Subcutaneous abdominal adipose tissue (tissue), 5 donors: ENCODE measurements at regions not wholly inside any gene's neighbourhood (a gene's known extent, or its start where the extent isn't known, plus 50 kb on each side); places are given as distances from the start of the nearest gene placed in this dataset.

Experiments used
- H3K27ac ChIP-seq: one replicate; pipeline ENCODE4 v1.7.0; 2013; ENCODE audit warnings: low read depth, mild to moderate bottlenecking, inconsistent platforms, low read length, moderate library complexity
- H3K27me3 ChIP-seq, 5 donors: one replicate each; pipeline ENCODE4 v1.7.0; 2013; ENCODE audit warnings: low read length in 5 of 5, inconsistent platforms in 1 of 5; ENCODE audit not compliant: control insufficient read depth in 5 of 5, insufficient read depth in 4 of 5
- H3K36me3 ChIP-seq, 5 donors: one replicate each; pipeline ENCODE4 v1.7.0; 2013; ENCODE audit warnings: low read length in 5 of 5; ENCODE audit not compliant: control insufficient read depth in 5 of 5, insufficient read depth in 5 of 5
- H3K4me1 ChIP-seq, 5 donors: one replicate each; pipeline ENCODE4 v1.7.0; 2013; ENCODE audit warnings: low read length in 5 of 5, mild to moderate bottlenecking in 3 of 5, moderate library complexity in 1 of 5; ENCODE audit not compliant: control insufficient read depth in 5 of 5, insufficient read depth in 5 of 5
- H3K4me3 ChIP-seq, 5 donors: one replicate each; pipeline ENCODE4 v1.7.0; 2013; ENCODE audit warnings: low read length in 5 of 5, low read depth in 1 of 5
- H3K9ac ChIP-seq, 5 donors: one replicate each; pipeline ENCODE4 v1.7.0; 2013; ENCODE audit warnings: low read length in 5 of 5, mild to moderate bottlenecking in 4 of 5, moderate library complexity in 3 of 5
- H3K9me3 ChIP-seq, 5 donors: one replicate each; pipeline ENCODE4 v1.7.0; 2013; ENCODE audit warnings: low read length in 5 of 5; ENCODE audit not compliant: control insufficient read depth in 5 of 5
- donor health status: healthy.
- donor health status: healthy.
- donor health status: healthy.
- donor health status: healthy.
- donor health status: healthy.

DNA sequence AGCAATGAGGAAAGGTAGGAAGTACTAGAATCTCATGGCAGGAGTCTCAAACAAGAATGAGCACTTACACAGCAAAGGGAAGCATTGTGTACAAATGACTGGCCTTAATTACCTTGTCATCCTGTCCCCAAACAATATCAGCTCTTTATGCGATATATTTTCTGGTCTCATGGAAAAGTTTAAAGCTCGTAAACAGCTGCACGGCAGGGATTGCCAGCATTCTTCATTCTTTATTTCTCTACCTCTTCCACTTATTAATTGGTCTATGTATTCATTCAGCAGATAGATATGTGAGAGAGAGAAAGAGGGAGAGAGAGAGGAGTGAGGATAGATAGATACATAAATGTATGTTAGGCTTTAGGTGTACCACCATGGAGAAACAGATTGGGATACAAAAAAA lies 155.8 kb upstream of the FAT4 start:
- H3K27me3 ChIP-seq, result no peaks in the 10 kb centered on the region
- H3K4me1 ChIP-seq, result no peaks in the 10 kb centered on the region
- no peak overlapping the region for H3K4me3 ChIP-seq
- H3K9ac ChIP-seq, result no peak overlapping the region
- H3K9me3 ChIP-seq, result no peaks in the 10 kb centered on the region
- H3K27ac ChIP-seq, result no peak overlapping the region
- H3K36me3 ChIP-seq, result no peaks in the 10 kb centered on the region

DNA sequence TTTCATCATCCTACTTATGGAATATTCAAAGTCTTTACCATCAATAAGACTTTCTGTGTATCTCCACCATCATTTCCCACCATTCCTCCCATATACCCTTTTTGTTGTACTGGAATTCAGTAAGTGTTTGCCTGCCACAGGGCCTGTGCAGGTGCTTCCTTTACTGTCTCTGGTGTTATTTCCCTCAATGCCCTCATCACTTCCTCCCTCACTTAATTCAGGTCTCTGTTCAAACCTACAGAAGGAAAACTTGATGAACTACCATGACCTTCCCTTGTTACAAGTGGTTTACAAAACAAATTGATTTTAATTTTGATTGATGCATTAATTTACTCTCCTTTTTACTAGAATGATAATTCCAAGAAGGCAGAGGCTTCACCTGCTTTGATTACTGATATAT lies 159.5 kb upstream of the FAT4 start:
- no peak overlapping the region for H3K4me3 ChIP-seq
- no peak overlapping the region for H3K9ac ChIP-seq

DNA sequence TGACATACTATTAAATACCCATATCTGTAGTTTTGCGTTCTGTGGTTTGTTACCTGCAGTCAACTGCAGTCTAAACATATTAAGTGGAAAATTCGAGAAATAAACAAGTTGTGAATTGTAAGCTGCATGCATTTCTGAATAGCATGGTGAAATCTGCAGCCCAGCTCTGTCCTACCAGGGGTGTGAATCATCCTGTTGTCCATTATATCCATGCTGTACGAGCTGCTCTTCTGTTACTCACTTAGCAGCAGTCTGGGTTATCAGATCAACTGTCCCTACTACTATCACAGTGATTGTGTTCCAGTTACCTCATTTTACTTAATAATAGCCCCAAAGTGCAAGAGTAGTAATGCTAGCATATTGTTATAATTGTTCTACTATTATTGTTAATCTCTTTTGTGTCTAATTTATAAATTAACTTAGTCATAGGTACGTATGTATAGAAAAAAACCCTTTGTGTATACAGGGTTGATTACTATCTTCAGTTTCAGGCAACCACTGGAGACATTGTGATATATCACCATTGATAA lies 173.7 kb upstream of the FAT4 start:
- H3K36me3 ChIP-seq, result no peaks in the 10 kb centered on the region
- H3K4me3 ChIP-seq, result no peak overlapping the region
- no peaks in the 10 kb centered on the region for H3K9me3 ChIP-seq
- no peaks in the 10 kb centered on the region for H3K4me1 ChIP-seq
- no peaks in the 10 kb centered on the region for H3K27me3 ChIP-seq
- H3K9ac ChIP-seq, result no peak overlapping the region
- no peak overlapping the region for H3K27ac ChIP-seq

More for the DNA sequence above, 159.5 kb upstream of the FAT4 start:
- no peaks in the 10 kb centered on the region for H3K27me3 ChIP-seq
- no peak overlapping the region for H3K27ac ChIP-seq
- no peaks in the 10 kb centered on the region for H3K36me3 ChIP-seq
- H3K4me1 ChIP-seq, result no peaks in the 10 kb centered on the region
- peaks cover 0 to 5% (median 0%) of the 10 kb centered on the region in 5 donors for H3K9me3 ChIP-seq

DNA sequence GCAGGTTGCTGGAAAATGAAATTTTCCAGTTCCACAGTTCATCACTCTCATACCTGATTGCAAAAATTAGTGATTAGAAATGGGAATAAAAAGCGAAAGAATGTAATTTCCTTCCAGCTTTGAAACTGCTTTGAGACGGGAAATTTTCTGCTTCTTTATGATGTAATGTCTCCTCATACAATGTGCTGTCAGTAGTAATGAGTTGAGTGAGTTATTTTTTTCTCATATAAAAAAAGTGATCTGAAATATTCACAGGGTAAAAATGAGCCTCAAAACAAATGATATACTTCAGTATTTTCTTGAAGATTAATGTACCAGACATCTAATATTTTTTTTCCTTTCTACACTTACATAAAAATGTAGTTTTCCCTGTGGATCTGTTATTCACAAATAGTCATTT lies 179.1 kb upstream of the FAT4 start:
- H3K4me1 ChIP-seq, result no peaks in the 10 kb centered on the region
- H3K27me3 ChIP-seq, result no peaks in the 10 kb centered on the region
- H3K36me3 ChIP-seq, result no peaks in the 10 kb centered on the region
- no peak overlapping the region for H3K27ac ChIP-seq
- H3K9ac ChIP-seq, result no peak overlapping the region
- no peak overlapping the region for H3K4me3 ChIP-seq
- no peaks in the 10 kb centered on the region for H3K9me3 ChIP-seq

DNA sequence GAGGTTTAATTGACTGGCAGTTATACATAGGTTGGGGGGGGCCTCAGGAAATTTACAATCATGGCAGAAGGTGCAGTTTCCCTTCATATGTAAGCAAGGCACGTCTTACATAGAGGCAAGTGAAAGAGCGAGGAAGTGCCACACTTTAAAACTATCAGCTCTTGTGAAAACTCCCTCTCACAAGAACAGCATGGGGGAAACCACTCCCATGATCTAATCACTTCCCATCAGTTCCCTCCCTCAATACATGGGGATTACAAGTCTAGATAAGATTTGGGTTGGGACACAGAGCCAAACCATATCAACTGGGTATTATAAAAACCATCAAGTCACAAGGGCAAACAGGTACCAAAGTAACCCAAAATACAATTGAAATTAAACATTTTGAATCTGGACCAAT lies 182.0 kb upstream of the FAT4 start:
- H3K27ac ChIP-seq, result no peak overlapping the region
- no peak overlapping the region for H3K9ac ChIP-seq
- H3K9me3 ChIP-seq, result no peaks in the 10 kb centered on the region
- H3K27me3 ChIP-seq, result no peaks in the 10 kb centered on the region
- H3K36me3 ChIP-seq, result no peaks in the 10 kb centered on the region
- no peaks in the 10 kb centered on the region for H3K4me1 ChIP-seq
- H3K4me3 ChIP-seq, result no peak overlapping the region

DNA sequence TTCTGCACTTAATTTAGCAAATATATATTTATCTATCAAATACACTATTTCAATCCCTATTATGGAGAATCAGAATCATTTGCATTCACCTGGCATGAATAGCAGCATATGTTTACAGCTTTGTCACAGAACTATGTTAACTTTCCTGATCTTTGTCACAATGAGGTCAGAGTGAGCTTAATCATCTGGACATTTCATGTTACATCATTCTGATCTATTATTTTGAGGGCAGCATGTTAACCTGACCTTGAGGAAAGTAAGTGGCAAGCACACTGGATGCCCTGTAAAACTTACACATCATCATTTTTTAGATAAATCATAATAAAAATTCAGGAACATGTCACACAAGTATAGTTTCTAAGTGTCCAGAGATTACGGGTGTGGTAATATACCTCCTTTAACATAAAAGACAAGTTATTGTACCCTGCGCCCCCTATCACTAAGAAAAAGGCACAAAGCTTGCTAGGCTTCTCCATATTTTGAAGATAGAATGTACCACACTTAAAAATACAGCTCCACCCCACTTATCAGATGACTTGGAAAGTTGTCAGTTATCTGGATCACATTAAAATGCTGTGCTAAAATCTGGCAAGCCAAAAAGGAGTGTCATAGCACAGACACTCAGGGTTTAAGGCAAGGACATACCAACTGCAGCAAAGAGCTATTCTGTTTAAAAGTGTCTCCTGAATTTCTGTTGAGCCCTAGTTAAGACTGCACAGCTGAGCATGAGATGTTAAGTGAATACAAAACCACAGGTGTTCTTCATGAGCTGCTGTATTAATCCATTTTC lies 182.7 kb upstream of the FAT4 start:
- Histone ChIP-seq H3K36me3 (no peaks in the 10 kb centered on the region), H3K9me3 (no peaks in the 10 kb centered on the region), H3K4me3 (no peak overlapping the region), H3K27ac (no peak overlapping the region), H3K4me1 (no peaks in the 10 kb centered on the region), H3K27me3 (no peaks in the 10 kb centered on the region), H3K9ac (no peak overlapping the region)

DNA sequence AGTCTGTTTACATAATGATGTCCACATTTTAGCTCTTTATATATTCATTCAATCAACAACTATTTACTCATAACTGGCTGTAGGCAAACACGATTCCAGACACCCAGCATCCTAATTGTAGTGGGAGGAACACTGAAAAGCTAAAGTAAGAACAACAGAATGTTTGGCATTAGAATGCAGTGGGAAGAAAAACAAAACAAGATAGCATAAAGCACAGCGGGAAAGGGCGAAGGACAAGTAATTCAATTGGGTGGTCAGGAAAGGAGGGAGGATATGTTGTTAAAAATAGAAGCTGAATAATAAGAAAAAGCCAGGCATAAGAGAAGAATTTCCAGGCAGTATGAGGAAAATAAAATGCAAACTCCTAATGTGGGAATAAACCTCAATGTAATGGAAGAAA lies 189.5 kb upstream of the FAT4 start:
- Histone ChIP-seq H3K27me3 (no peaks in the 10 kb centered on the region), H3K4me1 (peaks cover 0 to 3% (median 0%) of the 10 kb centered on the region in 5 donors), H3K36me3 (no peaks in the 10 kb centered on the region), H3K9ac (no peak overlapping the region), H3K27ac (no peak overlapping the region), H3K4me3 (no peak overlapping the region), H3K9me3 (no peaks in the 10 kb centered on the region)

DNA sequence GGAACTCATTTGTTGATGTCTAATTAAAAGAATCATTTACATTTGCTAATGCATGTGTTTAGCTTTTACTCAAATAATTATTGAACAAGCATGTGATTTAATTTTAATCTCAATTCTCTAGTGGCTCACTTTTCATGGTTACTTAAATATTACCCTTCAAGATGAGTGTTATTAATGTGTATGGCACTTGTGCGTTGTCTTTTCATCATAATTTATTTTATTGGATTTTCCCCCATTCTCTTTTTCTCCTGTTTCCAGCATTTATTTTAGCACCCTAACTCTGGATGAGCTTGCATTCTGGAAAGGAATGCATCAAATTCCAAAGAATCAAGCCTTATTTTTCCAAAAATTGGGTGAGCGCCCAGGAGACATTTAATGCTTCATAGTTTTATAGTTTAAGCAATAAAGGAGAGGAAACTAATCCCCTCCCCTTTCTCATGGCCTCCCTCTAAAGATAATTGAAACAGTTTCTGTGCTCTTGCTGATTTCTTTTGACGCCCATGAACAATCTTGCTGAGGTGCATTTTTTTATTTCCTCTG lies 191.1 kb upstream of the FAT4 start:
- Histone ChIP-seq H3K4me3 (no peak overlapping the region), H3K36me3 (no peaks in the 10 kb centered on the region), H3K9me3 (no peaks in the 10 kb centered on the region), H3K9ac (no peak overlapping the region), H3K27me3 (no peaks in the 10 kb centered on the region), H3K4me1 (peaks cover 0 to 3% (median 0%) of the 10 kb centered on the region in 5 donors), H3K27ac (no peak overlapping the region)

DNA sequence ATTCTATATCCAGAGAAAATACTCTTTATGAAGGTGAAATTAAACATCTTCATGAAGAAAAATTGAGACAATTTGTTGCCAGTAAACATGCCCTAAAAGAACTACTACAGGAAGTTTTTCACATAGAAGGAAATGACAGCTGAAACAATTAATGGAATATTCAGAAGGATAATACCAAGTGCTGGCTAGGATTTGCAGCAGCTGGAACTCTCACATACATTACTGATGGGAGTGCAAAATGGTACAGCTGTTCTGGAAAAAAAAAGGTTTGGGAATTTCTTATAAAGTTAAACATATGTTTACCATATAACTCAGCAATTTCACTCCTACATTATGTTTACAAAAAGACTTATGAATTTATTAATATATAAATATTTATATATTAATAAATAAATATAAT lies 193.2 kb upstream of the FAT4 start:
- Histone ChIP-seq H3K9ac (no peak overlapping the region), H3K27ac (no peak overlapping the region), H3K36me3 (no peaks in the 10 kb centered on the region), H3K9me3 (no peaks in the 10 kb centered on the region), H3K27me3 (no peaks in the 10 kb centered on the region), H3K4me1 (peaks cover 0 to 3% (median 0%) of the 10 kb centered on the region in 5 donors), H3K4me3 (no peak overlapping the region)

DNA sequence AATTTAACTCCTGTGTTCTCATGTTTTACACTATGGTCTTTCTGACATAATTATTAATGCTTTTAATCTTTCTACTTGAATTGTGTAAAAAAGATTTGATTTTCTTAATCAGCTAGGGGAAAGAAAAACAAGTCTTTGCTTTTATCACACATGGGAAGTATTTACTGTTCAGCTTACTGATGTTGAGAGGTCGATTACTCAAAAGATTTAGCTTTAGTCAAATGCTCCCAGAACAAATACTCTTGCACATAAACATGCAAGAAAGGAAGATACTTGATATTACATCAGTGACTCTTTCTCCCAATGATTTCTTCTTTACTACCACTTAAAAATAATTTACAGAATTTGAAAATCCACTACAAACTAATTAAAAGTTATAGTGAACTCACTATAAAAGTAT lies 198.3 kb upstream of the FAT4 start:
- Histone ChIP-seq H3K9me3 (no peaks in the 10 kb centered on the region), H3K4me3 (no peak overlapping the region), H3K27me3 (no peaks in the 10 kb centered on the region), H3K4me1 (no peaks in the 10 kb centered on the region), H3K36me3 (no peaks in the 10 kb centered on the region), H3K27ac (no peak overlapping the region), H3K9ac (no peak overlapping the region)
